A549 (cell line): ENCODE measurements at regions not wholly inside any gene's neighbourhood (a gene's known extent, or its start where the extent isn't known, plus 50 kb on each side); places are given as distances from the start of the nearest gene placed in this dataset.

Experiments
- CEBPB ChIP-seq, 2 experiments: fragments of >200 bp in 1 of 2; sonication (Bioruptor Twin) in 1 of 2; formaldehyde crosslinking in 1 of 2; IDR thresholded peaks; 2 replicates each; pipeline ENCODE4 v1.6.1; 2012 to 2016
- CTCF ChIP-seq: fragments of >200 bp; sonication (Bioruptor Twin); formaldehyde crosslinking; IDR thresholded peaks from 3 replicates; pipeline ENCODE4 v1.5.1; 2016
- EP300 ChIP-seq, 2 experiments: fragments of >200 bp; sonication (Bioruptor Twin); formaldehyde crosslinking; IDR thresholded peaks; 2 replicates in 1 of 2; 3 replicates in 1 of 2; pipeline ENCODE4 v1.6.1; 2016 to 2017
- HES2 ChIP-seq: fragments of >200 bp; sonication (Bioruptor Twin); formaldehyde crosslinking; IDR thresholded peaks from 2 replicates; pipeline ENCODE4 v1.6.1; 2016
- HMGXB4 ChIP-seq: fragments of 250-450 bp; sonication (Bioruptor Pico); IDR thresholded peaks from 2 replicates; pipeline ENCODE4 v1.5.0; 2021; ENCODE audit warnings: mild to moderate bottlenecking, moderate library complexity, borderline replicate concordance
- KDM1A ChIP-seq: fragments of 200-600 bp; sonication (generic); IDR thresholded peaks from 2 replicates; pipeline ENCODE4 v1.6.1; 2016; ENCODE audit warnings: low read depth, mild to moderate bottlenecking
- MAX ChIP-seq: IDR thresholded peaks from 2 replicates; pipeline ENCODE4 v1.6.1; 2012
- RCOR1 ChIP-seq: fragments of 150-350 bp; IDR thresholded peaks from 2 replicates; pipeline ENCODE4 v1.6.1; 2014; ENCODE audit warnings: antibody characterized with exemption, low read length, low read depth
- RFX5 ChIP-seq: fragments of 450-650 bp; IDR thresholded peaks from 2 replicates; pipeline ENCODE4 v1.7.1; 2014; ENCODE audit warnings: antibody characterized with exemption, mild to moderate bottlenecking, moderate library complexity
- TF ChIP-seq, protein P1 (sequence below): fragments of >200 bp; sonication (Bioruptor Twin); formaldehyde crosslinking; IDR thresholded peaks from 3 replicates; pipeline ENCODE4 v1.6.1; 2016

- TF ChIP-seq HMGXB4 (CRISPR knock-in tag) (no peak), CTCF (no peak), HES2 (no peak), RCOR1 (no peak), EP300 (IDR thresholded peaks at IDR 0.05) (no peak), MAX (no peak), CEBPB (IDR thresholded peaks at IDR 0.05) (no peak), RFX5 (no peak), KDM1A (no peak)
- TF ChIP-seq, protein P1, sequence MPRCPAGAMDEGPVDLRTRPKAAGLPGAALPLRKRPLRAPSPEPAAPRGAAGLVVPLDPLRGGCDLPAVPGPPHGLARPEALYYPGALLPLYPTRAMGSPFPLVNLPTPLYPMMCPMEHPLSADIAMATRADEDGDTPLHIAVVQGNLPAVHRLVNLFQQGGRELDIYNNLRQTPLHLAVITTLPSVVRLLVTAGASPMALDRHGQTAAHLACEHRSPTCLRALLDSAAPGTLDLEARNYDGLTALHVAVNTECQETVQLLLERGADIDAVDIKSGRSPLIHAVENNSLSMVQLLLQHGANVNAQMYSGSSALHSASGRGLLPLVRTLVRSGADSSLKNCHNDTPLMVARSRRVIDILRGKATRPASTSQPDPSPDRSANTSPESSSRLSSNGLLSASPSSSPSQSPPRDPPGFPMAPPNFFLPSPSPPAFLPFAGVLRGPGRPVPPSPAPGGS = no peak
Observed at GRCh38 chr6:81937296-81937937, 184.9 kb upstream of the TENT5A start.
